Astrocyte of the cerebellum (primary cell): ENCODE measurements at regions not wholly inside any gene's neighbourhood (a gene's known extent, or its start where the extent isn't known, plus 50 kb on each side); places are given as distances from the start of the nearest gene placed in this dataset.
A peak's percentile ranks its signal among the peaks of the same experiment; 100 is the strongest.
"Not testable (repeated sequence)": the region's sequence is repeated elsewhere in the genome, so short reads cannot be mapped to it uniquely, and the experiment has no call there.

ENCODE experiments used
- DNase-seq: peaks from one replicate; pipeline ENCODE4 v3.0.0-alpha.2; 2011; ENCODE audit warnings: low read depth
- H3K4me3 ChIP-seq: 2 replicates; pipeline ENCODE4 v1.5.1; 2011; ENCODE audit warnings: mild to moderate bottlenecking, low read depth, low read length, moderate library complexity
- in situ Hi-C: cut with HindIII; loops from 2 replicates; pipeline ENCODE4 v1.10.0; 2017; ENCODE audit warnings: low sequenced_read_pairs
- TF ChIP-seq, protein P1 (sequence below): IDR thresholded peaks from 2 replicates; pipeline ENCODE4 v1.5.1; 2012; ENCODE audit warnings: low read length, low read depth, moderate library complexity, mild to moderate bottlenecking; ENCODE audit errors: missing control alignments

DNA sequence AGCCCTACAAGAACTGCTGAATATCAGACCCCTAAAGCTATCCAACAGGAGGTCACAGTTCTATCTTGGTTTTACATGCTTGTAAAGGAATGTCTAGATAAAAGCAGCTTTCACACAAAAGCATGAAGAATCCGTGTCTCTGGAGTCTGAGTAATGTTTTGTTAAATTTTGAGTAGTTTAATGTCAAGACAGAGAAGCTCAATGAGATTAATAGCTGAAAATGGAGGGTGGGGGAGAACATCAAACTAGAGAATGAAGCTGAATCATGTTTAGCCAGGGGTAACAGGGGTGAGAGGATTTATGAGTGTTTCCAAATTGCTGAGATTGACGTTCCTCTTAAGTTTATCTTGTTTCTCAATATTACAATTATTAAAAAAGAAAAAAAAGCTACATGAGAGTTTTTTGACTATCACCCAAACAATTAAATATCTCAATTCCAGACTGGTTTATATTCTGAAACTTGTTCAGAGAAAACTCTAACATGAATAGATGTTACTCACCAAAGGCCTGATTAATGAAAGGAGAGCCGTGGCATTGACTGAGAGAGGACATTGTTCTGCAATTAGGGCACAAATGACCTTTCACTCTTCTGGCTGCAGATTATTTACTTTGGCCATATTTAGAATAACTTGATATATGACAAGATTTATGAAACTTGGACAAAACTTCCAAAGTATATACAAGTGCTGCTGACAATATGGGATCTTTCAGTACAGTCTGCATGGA lies 266.4 kb upstream of the ETAA1 start:
- in situ Hi-C loops, result loop anchor here (10.0 kb wide), 1 partner anchor 46 kb away; no protein-coding TSS in a partner anchor
- TF ChIP-seq, protein P1, sequence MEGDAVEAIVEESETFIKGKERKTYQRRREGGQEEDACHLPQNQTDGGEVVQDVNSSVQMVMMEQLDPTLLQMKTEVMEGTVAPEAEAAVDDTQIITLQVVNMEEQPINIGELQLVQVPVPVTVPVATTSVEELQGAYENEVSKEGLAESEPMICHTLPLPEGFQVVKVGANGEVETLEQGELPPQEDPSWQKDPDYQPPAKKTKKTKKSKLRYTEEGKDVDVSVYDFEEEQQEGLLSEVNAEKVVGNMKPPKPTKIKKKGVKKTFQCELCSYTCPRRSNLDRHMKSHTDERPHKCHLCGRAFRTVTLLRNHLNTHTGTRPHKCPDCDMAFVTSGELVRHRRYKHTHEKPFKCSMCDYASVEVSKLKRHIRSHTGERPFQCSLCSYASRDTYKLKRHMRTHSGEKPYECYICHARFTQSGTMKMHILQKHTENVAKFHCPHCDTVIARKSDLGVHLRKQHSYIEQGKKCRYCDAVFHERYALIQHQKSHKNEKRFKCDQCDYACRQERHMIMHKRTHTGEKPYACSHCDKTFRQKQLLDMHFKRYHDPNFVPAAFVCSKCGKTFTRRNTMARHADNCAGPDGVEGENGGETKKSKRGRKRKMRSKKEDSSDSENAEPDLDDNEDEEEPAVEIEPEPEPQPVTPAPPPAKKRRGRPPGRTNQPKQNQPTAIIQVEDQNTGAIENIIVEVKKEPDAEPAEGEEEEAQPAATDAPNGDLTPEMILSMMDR, result no peak
- peak; percentile 24 for DNase-seq
- H3K4me3 ChIP-seq, result no peak overlapping the region

DNA sequence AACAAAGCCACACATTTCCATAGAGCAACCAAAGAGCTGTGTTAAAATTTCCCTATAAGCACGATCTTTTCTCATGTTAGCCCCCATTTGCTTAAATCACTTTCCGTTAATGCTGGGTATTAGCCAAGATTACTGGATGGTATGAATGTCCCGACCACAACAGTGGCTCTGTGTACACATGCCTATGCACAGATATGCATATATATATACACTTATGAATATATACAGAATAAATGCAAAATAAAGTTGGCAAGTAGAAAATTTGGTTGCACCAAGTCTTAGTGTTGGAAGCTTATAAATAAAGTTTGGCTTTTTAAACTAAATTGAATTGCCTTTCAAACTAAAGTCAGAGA lies 265.9 kb upstream of the ETAA1 start:
- TF ChIP-seq, protein P1, result no peak
- H3K4me3 ChIP-seq, result no peak overlapping the region
- in situ Hi-C loops, result loop anchor here (10.0 kb wide), 1 partner anchor 46 kb away; no protein-coding TSS in a partner anchor
- no peak for DNase-seq

DNA sequence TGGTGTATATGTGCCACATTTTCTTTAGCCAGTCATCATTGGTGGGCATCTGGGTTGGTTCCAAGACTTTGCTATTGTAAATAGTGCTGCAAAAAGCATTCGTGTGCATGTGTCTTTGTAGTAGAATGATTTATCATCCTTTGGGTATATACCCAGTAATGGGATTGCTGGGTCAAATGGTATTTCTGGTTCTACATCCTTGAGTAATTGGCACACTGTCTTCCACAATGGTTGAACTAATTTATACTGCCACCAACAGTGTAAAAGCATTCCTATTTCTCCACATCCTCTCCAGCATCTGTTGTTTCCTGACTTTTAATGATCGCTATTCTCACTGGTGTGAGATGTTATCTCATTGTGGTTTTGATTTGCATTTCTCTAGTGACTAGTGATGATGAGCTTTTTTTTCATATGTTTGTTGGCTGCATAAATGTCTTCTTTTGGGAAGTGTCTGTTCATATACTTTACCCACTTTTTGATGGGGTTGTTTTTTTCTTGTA lies 264.6 kb upstream of the ETAA1 start:
- DNase-seq, H3K4me3 ChIP-seq: not testable (repeated sequence)
- in situ Hi-C loops, result loop anchor here (10.0 kb wide), 1 partner anchor 48 kb away; no protein-coding TSS in a partner anchor

DNA sequence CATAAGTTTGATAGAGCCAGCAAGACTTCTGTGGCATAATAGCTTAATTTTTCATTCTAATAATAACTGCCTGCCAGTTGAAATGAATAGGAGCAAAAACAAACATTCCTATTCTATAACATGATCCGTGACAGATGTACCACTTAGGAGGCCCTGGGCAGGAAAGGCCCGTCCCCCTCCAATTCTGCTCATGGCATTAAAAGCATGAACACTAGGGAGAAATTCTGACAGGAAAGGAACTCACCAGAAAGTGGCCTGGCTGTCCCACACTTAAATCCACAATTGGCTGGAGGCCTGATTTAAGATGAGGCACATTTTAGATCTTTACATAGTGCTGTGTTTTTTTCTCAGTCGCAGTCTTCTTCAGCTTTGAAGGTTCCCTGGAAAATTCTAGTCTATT lies 261.9 kb upstream of the ETAA1 start:
- in situ Hi-C loops, result loop anchor here (10.0 kb wide), 1 partner anchor 50 kb away; no protein-coding TSS in a partner anchor
- DNase-seq, result no peak
- TF ChIP-seq, protein P1, result no peak
- no peak overlapping the region for H3K4me3 ChIP-seq

DNA sequence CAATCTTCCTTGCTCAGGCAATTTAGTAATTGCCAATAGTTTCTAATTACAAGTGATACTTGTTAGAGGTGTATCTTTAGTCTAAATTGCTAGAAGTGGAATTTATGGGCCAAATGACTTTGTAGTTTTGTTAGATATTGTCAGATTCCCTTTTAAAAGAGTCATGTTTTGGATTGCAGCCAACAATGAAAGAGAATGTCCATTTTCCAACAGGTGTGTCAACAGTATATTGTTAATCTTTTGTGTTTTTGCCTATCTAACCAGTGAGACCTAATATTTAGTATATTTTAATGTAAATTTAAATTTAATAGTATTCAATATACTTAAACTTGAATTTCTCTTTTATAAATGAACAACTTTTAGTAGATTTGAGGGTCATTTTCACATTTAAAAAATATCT lies 259.4 kb upstream of the ETAA1 start:
- no peak overlapping the region for H3K4me3 ChIP-seq
- in situ Hi-C loops, result loop anchor here (10.0 kb wide), 1 partner anchor 53 kb away; no protein-coding TSS in a partner anchor
- TF ChIP-seq, protein P1, result no peak
- DNase-seq, result no peak

DNA sequence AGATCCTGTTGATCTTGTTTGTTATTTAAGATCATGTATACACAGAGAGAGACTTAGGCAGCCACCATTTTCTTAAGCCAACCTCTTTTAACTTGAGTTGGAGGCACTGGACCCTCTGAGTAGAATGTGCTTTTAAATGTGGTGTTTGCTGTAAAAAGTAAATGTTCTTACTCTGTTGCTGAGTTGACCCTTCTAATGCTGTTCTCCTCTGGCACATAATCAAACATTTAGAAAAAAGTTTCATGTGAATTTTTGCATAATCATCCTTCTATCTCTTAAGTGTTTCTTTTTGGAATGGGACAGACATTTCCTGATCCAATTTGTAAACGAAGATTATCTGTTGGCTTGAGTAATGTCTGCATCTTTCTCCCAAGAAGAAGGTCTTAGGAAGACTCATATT lies 255.1 kb upstream of the ETAA1 start:
- in situ Hi-C loops, result no loop called here
- TF ChIP-seq, protein P1, result no peak
- DNase-seq, result no peak

DNA sequence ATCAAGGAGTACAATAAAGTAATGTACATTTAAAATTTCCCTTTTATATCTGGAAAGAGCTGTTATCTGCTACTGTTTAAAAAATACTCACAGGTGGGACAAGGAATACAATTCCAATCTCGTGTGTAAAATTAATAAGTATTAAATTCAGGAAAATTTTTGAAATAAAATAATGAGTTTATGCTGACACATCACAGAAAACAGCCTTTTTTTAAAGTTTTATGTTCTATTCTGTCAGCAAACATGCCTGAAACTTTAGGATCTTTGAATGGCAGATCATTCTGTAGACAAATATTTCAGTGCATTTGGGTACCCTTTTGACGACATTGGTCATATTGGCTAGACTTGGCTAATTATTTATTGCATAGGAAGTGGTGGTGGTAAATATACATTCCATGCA lies 254.4 kb upstream of the ETAA1 start:
- DNase-seq, result no peak
- TF ChIP-seq, protein P1, result no peak
- no peak overlapping the region for H3K4me3 ChIP-seq
- in situ Hi-C loops, result no loop called here

More for the DNA sequence above, 255.1 kb upstream of the ETAA1 start:
- H3K4me3 ChIP-seq, result no peak overlapping the region
